Hematopoietic multipotent progenitor cell treated with erythropoietin and hydrocortisone succinate and interleukin-3 and kit ligand, for 6 days (in vitro differentiated cells): ENCODE measurements at regions not wholly inside any gene's neighbourhood (a gene's known extent, or its start where the extent isn't known, plus 50 kb on each side); places are given as distances from the start of the nearest gene placed in this dataset.

Experiments used
- DNase-seq: peaks from one replicate; pipeline ENCODE4 v3.0.0-alpha.2; 2015

- DNase-seq = peak; percentile 5
Measured at GRCh38 chr17:34039759-34040555, 215.1 kb upstream of the CCL2 start.

GRCh38 chr17:34045990-34046389 lies 209.1 kb upstream of the CCL2 start:
- no peak for DNase-seq

- no peak for DNase-seq
Measured at GRCh38 chr17:34051046-34051445, 204.0 kb upstream of the CCL2 start.

- DNase-seq = no peak
Measured at GRCh38 chr17:34054495-34054894, 200.6 kb upstream of the CCL2 start.

- no peak for DNase-seq
Measured at GRCh38 chr17:34055606-34056005, 199.5 kb upstream of the CCL2 start.

- no peak for DNase-seq
Measured at GRCh38 chr17:34059423-34060220, 195.5 kb upstream of the CCL2 start.

GRCh38 chr17:34066528-34066927 lies 188.6 kb upstream of the CCL2 start:
- DNase-seq = no peak

- DNase-seq = no peak
Measured at GRCh38 chr17:34067011-34067410, 188.1 kb upstream of the CCL2 start.

- no peak for DNase-seq
Measured at GRCh38 chr17:34068571-34068970, 186.5 kb upstream of the CCL2 start.

- no peak for DNase-seq
Measured at GRCh38 chr17:34070712-34071111, 184.4 kb upstream of the CCL2 start.

GRCh38 chr17:34071886-34072420 lies 183.1 kb upstream of the CCL2 start:
- DNase-seq = no peak

GRCh38 chr17:34075076-34075475 lies 180.0 kb upstream of the CCL2 start:
- DNase-seq = no peak

GRCh38 chr17:34076743-34077631 lies 178.1 kb upstream of the CCL2 start:
- DNase-seq = no peak

GRCh38 chr17:34081269-34081668 lies 173.8 kb upstream of the CCL2 start:
- peak; percentile 20 for DNase-seq

GRCh38 chr17:34082404-34082803 lies 172.7 kb upstream of the CCL2 start:
- DNase-seq = no peak

- DNase-seq = peak; percentile 26
Measured at GRCh38 chr17:34089042-34089441, 166.0 kb upstream of the CCL2 start.

GRCh38 chr17:34090593-34090992 lies 164.5 kb upstream of the CCL2 start:
- no peak for DNase-seq

GRCh38 chr17:34091975-34092374 lies 163.1 kb upstream of the CCL2 start:
- no peak for DNase-seq

- DNase-seq = no peak
Measured at GRCh38 chr17:34095106-34095505, 160.0 kb upstream of the CCL2 start.

- no peak for DNase-seq
Measured at GRCh38 chr17:34098699-34099098, 156.4 kb upstream of the CCL2 start.

- no peak for DNase-seq
Measured at GRCh38 chr17:34099859-34100515, 155.1 kb upstream of the CCL2 start.

- DNase-seq = no peak
Measured at GRCh38 chr17:34107019-34107418, 148.1 kb upstream of the CCL2 start.
